Lung microvascular endothelial cell (primary cell): ENCODE measurements at regions not wholly inside any gene's neighbourhood (a gene's known extent, or its start where the extent isn't known, plus 50 kb on each side); places are given as distances from the start of the nearest gene placed in this dataset.

ENCODE experiments used
- DNase-seq, 2 donors: peaks; one replicate each; pipeline versions ENCODE4 v3.0.0 to v3.0.0-alpha.2; 2010; ENCODE audit warnings: low read depth in 2 of 2

DNA sequence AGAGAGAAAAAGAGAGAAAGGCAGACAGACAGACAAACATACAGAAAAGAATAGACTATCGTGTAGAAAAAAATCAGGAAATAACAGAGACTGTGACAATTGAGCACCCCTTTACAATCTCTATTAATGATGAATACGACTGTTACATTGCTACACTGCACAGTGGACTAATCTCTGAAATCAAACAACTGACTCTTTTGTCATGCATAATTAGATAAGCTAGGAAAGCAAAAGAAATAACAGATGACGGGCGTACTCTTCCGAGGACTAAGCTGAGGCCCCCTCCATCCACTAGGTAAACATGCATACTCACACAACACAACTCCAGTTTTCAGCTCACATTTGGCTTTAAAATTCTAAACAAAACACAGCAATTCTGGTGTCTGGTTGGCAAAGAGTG, 267.0 kb downstream of the NOL4 start:
- DNase-seq: no peak

DNA sequence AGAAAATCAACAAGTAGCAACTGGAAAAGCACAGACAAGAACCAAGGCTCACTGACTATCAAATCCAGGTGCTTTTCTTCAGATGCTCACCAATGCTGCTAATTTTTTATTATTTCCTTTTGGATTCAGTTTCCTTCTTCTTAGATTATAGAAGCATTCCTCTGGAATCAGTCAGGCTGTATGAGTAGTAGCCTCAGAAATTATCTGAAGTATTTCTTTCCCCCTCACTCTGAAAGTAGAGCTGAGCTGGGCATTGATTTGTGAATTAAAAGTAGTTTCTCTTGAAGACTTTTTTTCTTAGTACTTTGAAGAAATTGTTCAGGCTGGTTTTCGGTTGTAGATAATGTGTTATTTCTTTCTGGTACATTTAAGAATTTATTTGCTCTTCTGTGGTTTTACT, 273.7 kb downstream of the NOL4 start:
- no peak for DNase-seq

DNA sequence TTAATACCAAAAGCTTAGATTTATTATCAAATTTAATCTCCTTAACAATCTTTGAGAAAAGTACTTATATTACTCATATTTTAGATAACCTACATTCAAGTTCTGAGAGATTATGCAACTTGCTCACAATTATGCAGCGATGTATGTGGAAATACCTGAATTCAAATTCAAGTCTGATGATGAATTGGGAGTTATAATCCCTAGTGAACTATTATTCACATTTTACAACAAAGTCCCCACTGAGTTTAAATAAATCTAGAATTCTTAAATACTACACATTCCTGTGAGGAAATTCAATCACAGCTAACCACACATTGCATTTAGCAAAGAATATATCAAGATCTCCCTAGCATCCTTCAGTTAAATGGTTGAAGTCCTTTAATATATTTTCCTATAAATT, 278.4 kb downstream of the NOL4 start:
- DNase-seq: no peak

DNA sequence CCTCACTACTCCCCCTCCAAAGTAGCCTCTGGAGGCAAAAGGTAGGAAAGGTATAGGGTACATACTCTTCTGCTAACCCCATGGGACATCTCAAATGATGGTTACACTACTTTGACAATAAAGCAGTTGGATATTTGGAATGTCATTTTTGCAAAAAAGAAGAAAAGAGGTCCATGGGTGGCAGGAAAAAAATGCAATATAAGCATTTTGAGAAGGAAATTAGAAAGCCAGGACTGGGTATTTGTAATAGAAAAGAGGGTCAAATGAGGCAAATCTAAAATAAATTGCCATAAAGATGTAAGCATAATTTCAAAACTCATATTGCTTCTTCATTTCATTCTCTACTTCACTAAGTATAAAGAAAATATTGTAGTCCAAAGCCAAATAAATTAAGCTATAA, 280.2 kb downstream of the NOL4 start:
- DNase-seq: no peak

DNA sequence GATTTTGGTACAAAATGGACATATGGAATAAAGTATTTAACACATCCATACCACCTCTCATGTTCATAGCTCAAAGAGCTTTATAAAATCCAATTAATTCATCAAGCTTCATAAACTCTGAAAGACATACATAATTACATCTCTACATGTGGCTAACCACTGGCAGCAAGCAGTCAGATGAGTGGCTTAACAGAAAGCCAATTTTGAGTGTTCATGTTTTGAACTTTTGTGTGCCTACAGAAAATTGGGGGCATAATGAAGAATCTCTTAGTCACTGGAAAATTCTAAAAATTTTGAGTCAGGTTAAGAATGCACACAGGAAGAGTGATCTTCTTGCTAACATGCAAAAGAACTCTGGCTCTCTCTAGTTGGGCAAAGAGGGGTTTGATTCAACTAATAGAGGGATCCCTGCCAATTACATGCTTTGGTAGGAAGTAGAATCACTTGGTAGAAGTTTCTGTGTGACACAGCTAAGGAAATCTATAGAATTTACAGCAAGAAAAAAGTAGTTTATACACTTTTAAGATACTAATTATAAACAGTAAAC, 287.4 kb downstream of the NOL4 start:
- DNase-seq: no peak

DNA sequence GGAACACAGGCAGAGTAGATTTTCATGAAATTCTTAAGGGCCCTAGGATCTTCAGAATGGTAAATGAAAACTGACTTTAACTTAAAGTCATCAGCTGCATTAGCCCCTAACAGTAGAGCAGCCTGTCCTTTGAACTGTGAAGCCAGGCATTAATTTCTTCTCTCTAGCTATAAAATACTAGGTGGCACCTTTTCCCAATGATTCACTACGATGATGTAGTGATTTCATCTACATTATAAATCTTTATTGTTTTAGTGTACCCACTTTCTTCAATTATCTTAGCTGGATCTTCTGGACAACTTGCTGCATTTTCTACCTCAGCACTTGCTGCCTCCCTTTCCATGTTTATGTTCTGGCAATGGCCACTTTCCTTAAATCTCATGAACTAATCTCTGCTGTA, 290.5 kb downstream of the NOL4 start:
- DNase-seq: no peak

DNA sequence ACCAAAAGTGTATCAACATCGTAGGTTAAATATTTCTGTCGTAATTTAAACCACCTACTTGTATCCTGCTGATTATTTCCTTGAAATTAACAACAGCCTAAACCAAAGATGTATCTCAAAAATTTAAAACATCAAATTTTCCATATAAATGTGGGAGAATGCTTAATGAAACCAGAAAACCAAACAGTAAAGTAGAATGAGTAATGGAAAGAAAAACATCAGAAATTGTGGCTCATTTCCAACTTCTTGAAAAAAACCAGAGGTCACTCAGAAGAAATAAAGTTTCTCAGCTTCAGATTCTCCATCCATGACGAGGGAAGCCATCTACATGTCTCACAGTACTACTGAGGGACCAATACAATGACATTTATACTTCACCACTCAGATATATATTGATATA, 296.5 kb downstream of the NOL4 start:
- DNase-seq: no peak

DNA sequence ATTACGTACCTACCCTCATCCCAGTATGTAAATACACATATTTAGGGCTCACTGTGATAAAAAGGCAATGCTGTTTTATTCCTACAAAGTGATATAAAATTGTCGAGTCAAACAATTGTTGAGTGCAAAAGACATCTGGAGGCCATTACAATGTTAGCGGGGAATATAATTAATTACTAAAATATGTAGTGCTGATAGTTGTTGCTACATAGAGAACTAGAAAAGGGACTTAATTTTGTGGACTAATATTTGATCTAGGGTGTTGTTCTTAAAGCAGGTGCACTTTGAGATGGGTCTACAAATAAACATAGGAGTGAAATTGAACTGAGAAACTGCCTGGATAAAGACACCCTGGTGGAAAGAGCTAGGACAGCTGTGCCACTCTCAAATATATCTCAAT, 300.1 kb downstream of the NOL4 start:
- no peak for DNase-seq

DNA sequence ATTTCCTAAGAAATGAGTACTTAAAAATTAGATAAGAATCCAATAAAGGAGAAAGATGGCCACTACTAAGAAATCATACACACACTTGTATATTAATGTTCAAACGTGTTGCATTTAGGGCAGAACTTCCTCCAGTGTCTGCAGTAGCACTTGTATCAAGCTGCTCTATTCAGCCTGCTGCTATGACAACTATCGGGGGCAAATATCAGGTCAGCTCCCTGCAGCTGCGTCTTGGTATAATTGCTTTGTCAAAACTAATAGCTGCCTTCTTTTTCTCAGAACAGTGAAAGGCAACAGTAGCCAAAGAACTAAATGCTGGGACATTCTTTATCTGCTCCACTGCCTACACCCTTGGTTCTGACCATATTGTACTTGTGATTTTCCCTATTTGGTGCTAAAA, 300.7 kb downstream of the NOL4 start:
- DNase-seq: no peak

DNA sequence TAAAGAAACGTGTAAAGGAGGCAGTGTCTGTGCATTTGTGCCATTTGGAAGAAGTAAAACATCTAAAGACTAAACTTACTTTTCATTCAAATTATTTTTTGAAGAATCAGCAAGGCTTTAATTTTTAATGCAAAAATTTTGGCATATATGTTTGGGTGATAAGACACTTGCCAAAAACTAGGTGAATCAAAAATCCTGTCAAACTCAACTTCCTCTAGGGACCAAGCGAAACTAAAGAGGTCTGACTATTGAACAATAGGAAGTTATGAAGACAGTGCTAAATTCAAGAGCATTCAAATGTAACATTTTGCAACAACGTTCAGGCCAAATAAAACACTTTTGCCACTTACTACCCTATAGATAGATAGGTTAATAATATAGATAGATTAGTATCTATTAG, 306.1 kb downstream of the NOL4 start:
- DNase-seq: no peak

DNA sequence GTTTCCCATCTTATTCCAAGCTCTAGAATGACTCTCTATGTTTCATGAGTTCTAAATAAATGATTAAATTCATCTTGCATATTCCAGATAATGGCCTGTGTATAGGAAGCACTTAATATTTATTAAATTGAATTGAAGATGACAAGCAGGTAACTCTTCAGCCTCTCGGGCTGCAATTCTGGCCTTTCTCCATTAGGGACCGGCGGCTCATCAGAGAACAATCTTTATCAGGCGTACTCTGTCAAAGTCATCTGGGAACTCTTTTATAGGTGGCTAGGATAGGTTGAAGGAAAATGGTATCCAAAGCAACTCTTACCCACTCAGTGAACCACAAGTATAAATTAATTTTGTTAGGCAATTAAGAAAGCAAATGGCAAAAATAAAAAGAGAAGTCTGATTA, 308.5 kb downstream of the NOL4 start:
- DNase-seq: no peak

DNA sequence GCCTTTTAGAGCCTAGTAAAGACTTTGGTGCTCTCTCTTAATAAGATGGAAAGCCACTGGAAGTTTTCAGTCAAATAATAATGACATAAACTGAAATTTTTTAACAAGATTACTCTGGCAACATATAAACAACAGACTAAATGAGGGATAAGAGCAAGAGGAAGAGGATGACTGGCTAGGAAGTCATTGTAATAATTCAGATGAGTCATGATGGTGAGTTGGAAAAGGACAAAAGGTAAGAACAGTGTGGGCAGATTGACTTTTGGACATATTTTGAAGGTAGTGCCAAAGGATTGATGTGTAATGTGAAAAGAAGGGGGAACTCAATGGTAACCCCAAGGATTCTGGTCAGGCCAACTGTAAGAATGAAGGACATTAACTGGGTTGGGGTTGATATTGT, 310.3 kb downstream of the NOL4 start:
- peak in 1 of 2 donors; percentile 0 for DNase-seq

DNA sequence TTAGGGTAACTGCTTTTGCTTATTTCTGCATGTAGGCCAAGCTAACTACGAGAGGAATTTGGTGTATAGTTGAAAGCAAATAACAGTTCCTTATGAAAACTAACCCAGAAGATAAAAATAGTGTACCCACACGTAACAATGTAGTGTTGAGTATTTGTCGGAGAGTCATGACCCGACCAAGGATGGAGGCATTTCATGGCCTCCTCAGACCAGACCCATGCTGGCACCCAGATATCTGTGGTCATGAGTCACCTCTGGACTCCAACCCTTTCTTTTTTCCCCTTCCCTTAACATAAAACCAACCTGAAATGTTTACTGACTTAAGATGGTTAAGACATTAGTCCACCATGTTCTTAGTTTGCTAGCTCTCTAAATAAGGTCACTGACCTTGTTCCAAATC, 318.7 kb downstream of the NOL4 start:
- DNase-seq: no peak

DNA sequence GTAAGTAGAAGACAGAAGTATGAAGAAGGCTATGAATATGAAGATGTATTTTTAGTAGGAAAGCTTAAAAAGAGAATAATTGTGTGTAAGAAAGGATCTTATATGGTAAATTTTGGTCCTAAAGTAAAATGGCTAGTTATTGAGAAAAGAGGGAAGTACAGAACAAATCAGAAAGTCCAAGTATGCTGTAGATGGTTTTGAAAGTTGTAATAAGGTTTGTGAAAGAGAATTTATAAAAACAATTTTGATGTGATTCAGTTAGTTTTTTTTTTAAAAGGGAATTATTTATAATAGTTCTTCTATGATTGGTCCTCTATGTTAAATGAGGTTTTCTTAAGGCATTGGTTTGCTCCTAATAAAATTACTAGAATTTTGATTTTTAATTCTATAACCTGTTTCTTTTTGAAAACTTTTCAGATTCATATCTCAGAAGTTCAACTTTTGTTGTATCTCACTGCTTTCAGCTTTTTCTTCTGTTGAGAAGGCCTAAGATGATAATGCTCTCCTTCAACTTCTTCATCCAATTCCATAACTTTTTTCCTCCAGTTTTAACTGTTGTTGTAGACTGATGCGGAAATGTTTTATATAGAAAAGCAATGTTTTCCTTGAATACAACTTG, 322.7 kb downstream of the NOL4 start:
- no peak for DNase-seq

DNA sequence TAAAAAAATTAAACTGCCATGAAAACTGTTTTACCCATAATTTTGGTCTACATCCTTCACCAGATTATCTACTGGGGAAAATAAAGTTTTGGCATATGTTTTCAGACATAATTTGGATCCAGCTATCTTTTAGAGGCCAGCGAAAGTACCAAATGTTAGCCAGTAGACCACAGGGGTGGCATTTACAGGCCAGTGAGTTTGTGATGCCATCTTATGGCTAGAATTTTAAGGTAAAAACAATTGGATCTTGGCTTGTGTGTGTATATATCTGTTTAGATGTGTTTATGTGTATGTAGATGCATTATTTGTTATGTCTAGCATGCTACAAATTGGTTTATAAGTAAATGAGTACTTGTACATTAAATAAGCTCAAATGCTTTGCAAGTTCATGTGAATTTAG, 322.6 kb downstream of the ASXL3 start:
- no peak for DNase-seq

DNA sequence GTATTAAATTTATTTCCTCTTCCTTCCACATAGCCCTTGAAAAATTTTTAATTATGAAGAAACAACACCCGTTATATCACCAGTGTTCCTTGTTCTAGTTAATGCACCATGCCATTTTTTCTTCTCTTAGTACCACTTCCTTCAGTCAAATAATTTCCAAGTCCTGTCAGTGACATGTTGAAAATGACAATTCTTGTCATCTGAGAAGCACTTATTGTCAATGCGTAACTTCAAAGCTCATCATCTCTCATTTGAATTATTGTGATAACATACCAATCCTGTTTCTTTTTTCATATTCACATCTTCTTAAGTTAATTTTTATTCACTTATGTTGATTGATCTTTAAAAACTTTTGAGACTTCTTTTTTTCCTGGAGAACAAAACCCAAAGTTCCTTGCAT, 320.4 kb downstream of the ASXL3 start:
- no peak for DNase-seq

DNA sequence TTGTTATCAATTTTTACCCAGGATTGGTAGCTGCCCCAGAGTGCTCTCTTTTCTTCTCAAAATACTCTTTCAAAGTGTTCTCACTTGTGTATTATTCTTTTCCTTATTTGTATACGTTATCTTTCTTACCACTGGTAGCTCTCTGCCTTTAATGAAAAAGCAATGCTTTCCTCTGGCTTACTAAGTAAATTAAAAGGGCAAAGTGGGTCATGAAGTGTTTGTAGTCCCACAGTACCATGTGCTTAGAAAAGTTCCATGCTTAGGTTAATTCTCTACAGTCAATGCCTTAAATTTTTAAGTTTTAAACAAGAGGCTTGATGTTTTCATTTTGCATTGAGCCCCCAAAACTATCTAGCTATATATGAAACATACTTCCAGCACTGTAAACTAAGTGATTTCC, 300.2 kb downstream of the ASXL3 start:
- DNase-seq: no peak

DNA sequence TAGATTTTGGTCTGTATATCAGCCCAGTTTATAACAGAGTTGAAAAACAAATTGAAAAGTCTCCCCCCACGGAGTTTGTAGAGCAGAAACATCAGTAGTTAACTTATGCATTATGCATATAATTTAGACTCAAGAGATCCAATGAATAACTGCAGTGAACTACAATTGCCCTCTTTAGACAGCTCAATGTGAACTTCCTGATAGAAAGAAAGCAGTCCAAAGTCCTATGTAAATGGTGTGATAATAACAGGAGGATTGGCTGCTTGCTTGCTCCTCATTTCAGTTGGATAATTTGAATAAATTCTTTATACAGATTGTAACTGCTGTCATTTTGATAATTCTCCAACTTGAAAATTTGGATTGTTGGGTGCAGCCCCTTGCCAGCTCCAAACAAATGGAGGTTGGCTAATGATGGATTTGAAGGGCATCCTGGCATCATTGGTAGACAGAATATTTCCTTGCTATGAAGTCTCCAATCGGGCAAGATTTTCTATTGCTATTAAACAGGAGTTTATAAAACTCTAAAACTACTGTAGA, 297.1 kb downstream of the ASXL3 start:
- no peak for DNase-seq

DNA sequence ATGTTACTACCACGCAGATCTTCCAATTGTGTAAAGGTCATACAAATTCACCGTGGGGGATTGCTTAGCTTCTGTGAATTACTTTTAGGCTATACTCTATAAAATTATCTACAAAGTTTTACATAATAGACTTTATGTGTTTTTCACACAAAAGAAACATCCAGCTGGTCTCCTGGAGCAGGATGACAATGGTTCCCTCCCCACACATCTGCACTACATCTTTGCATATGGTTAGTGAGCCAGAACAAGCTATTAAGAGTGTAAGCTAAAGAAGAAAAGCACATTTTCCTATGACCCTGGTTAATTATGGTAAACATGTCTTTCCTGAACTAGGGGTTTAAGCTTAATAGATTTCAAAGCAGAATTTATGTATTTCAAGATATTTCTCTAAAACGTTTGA, 295.1 kb downstream of the ASXL3 start:
- no peak for DNase-seq

DNA sequence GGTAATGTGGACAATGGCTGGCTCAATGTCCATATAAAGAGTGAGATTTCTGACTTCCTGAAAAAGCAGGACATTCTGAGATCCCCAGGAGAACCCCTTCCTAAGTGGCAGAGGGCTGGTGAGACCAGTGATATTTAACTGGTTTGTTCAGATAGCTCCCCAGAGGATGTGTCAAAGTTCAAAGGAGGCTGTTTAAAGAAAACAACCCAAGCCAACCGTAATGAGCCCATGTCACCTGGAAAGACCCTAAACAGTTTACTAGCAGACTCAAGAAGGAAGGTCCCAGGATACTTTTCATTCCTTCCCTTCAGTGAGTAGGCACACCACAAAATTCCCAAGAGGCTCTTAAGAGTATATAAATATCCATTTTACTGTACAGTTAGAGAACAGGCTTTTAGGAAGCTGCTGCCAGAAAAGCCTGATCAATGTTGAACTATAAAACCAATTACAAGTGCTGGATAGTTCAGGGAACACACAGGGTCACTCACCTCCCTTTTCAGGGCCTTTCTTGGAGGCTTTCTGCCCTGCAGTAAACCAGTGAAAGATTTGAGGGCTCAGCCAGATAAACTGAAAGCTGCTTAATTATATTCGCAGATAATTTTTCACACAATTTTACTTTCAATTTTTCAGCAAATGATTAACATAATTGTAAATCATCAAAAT, 293.5 kb downstream of the ASXL3 start:
- DNase-seq: no peak

DNA sequence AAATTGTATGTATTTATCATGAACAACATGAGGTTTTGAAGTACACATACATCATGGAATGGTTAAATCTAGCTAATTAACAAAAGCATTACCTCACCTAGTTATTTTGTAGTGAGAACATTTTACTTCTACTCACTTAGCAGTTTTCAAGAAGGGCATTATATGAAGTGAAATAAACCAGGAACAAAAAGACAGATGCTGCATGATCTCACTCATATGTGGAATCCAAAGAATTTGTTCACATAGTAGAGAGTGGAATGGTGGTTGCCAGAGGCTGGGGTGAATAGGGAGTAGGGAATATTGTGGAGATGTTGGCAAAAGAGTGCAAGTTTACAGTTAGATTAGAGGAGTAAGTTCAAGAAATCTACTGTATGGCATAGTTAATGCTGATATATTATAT, 292.0 kb downstream of the ASXL3 start:
- no peak for DNase-seq

DNA sequence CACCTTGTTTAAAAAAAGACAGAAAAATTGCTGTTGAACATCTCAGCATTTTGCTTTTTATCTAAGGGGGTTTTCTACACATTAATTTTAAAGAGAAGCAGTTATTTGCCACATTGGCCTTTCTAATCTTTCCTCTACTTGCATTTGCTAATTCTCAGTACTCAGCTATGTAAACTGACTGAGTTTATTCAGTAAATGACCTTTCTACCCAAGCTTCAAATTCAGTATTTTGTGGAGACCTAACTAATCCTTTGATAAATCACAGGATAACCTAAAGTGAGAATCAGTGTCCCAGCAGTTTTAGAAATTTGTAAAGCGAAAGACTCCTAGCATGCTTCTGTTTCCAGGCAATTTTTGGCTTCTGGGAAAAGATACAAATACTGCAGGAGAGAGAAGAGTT, 288.4 kb downstream of the ASXL3 start:
- no peak for DNase-seq

DNA sequence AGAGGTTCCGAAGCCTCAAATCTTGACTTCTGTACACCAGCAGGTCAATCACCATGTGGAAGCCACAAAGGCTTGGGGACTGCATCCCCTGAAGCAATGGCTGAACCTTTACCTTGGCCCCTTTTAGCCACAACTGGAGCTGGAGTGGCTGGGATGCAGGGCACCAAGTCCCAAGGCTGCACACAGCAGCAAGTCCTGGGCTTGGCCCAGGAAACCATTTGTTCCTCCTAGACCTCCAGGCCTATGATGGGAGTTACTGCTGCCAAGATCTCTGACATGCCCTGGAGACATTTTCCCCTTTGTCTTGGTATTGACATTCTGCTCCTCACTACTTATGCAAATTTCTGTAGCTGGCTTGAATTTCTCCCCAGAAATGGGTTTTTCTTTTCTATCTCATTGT, 285.9 kb downstream of the ASXL3 start:
- DNase-seq: no peak

DNA sequence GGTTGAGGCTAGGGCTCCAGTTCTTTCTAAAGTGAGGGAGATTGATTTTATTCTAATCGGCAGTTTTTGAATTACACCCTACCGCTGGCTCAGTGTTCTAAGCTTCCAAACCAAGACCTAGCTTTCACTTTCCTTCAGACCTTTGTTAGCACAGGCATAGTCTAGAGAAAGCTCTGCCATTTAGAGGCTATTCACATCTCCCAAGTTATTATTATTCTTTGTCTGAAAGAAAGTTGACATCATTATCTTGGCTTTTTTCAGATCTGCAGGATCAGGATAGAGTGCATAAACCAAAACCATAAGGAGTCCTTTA, 276.8 kb downstream of the ASXL3 start:
- no peak for DNase-seq
